ENCODE measurements at regions not wholly inside any gene's neighbourhood (a gene's known extent, or its start where the extent isn't known, plus 50 kb on each side); places are given as distances from the start of the nearest gene placed in this dataset.

DNA sequence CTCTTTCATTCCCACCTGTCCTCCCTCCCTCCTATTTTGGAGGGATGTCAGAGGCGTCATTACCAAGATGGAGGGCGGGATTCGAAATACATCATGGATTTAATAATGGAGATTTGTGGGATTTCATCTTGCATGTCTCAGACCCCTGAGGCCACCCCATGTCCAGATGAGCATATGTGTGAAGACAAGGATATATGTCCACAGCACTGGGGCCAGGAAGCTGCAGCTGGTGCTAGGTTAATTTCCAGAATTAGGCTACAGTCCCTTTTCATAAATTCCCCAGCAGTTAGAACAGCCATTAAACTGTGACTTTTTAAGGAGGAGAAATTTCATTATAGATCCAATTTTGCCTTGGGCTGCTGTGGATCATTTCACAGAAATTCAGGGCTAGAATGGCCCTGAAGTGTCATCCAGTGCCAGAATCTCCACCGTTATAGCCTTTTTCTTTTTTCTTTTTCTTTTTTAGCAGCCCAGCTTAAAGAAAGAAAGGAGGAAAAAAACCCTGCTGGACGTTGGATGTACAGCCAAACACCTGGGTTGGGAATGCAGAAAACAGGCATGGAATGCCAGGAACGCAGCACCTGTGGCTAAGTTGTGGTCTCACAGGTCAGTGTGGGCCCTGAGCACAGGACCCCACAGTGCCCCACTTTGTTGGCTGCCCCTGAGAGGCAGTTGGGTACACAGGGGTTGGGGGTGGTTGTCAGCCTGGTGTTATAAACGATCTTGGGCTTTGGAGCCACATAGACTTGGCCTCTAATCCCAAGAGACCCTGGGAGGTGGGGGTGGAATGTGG lies 50.2 kb upstream of the CXCL14 start:
- ATAC-seq, result no peak
- Histone ChIP-seq H3K4me1 (ENCODE audit: control insufficient read depth in 2 of 2, insufficient read depth in 2 of 2, low read length in 2 of 2) (no peaks in the 10 kb centered on the region), H3K27ac (ENCODE audit: low read depth, low read length) (no peak overlapping the region), H3K27me3 (ENCODE audit: control insufficient read depth in 2 of 2, insufficient read depth in 2 of 2, low read length in 2 of 2) (no peaks in the 10 kb centered on the region), H3K4me3 (ENCODE audit: low read length) (no peak overlapping the region), H3K9me3 (ENCODE audit: control insufficient read depth in 2 of 3, low read length in 3 of 3) (no peaks in the 10 kb centered on the region), H3K36me3 (ENCODE audit: control insufficient read depth in 2 of 3, insufficient read depth in 3 of 3, low read length in 3 of 3) (no peaks in the 10 kb centered on the region)
- Mint-ChIP-seq H3K9me3 (peaks cover 0 to 3% (median 0%) of the 10 kb centered on the region in 11 donors), H3K27ac (peak overlapping the region in 2 of 9 donors; percentile 53 to 69), H3K4me1 (peaks cover 0 to 2% (median 0%) of the 10 kb centered on the region in 7 donors), H3K4me3 (no peak overlapping the region), H3K27me3 (peaks cover 0 to 25% (median 20%) of the 10 kb centered on the region in 5 donors), H3K36me3 (no peaks in the 10 kb centered on the region)
- intact Hi-C loops (cut with micrococcal nuclease), result no loop called here
- DNase-seq, result no peak
- ChIA-PET CTCF (no interaction called here), POLR2A (no interaction called here)

All from naive thymus-derived CD4-positive, alpha-beta T cell (primary cell).